ENCODE measurements at regions not wholly inside any gene's neighbourhood (a gene's known extent, or its start where the extent isn't known, plus 50 kb on each side); places are given as distances from the start of the nearest gene placed in this dataset.

GRCh38 chr1:18568489-18568888 is 62.2 kb upstream of the PAX7 start (continued):
- TF ChIP-seq ZBTB40 (IDR thresholded peaks at IDR 0.05): no peak
- TF ChIP-seq ZBTB40 (CRISPR knock-in tag; IDR thresholded peaks at IDR 0.05): no peak
- TF ChIP-seq FOXJ2 (tag; IDR thresholded peaks at IDR 0.05): no peak
- TF ChIP-seq CBX3 (IDR thresholded peaks at IDR 0.05; ENCODE audit: borderline replicate concordance in 1 of 2, low read length in 2 of 2): no peak
- 0 out of 2 replicates have a peak, but pooled peaks have one; percentile 38 for TF ChIP-seq THRB (CRISPR knock-in tag; conservative IDR thresholded peaks at IDR 0.05)
- no peak for TF ChIP-seq SNIP1 (IDR thresholded peaks at IDR 0.05; ENCODE audit: low read depth)
- TF ChIP-seq MAZ (CRISPR knock-in tag; conservative IDR thresholded peaks at IDR 0.05 in 1 of 2, IDR thresholded peaks at IDR 0.05 in 1 of 2): no peak
- TF ChIP-seq MXD1 (CRISPR knock-in tag; IDR thresholded peaks at IDR 0.05; ENCODE audit: borderline replicate concordance, poor library complexity, severe bottlenecking): no peak
- TF ChIP-seq PURB (CRISPR knock-in tag; IDR thresholded peaks at IDR 0.05; ENCODE audit: low read depth): no peak
- no peak for TF ChIP-seq CHD4 (IDR thresholded peaks at IDR 0.05; ENCODE audit: insufficient read depth, insufficient replicate concordance, low read depth, low read length, poor library complexity, severe bottlenecking)
- no peak for TF ChIP-seq SRF (CRISPR knock-in tag; IDR thresholded peaks at IDR 0.05)
- TF ChIP-seq SP2 (IDR thresholded peaks at IDR 0.05; ENCODE audit: extremely low read depth, low read depth, low read length, poor library complexity, severe bottlenecking): no peak
- TF ChIP-seq ARHGAP35 (IDR thresholded peaks at IDR 0.05; ENCODE audit: partially characterized antibody): no peak
- TF ChIP-seq POLR3A (IDR thresholded peaks at IDR 0.05; ENCODE audit: borderline replicate concordance, extremely low read depth, insufficient read depth, insufficient read length): no peak
- no peak for TF ChIP-seq NBN (IDR thresholded peaks at IDR 0.05; ENCODE audit: low read depth)
- TF ChIP-seq XRCC3 (IDR thresholded peaks at IDR 0.05): no peak
- no peak for TF ChIP-seq HMG20A (CRISPR knock-in tag; conservative IDR thresholded peaks at IDR 0.05)
- TF ChIP-seq SLC30A9 (CRISPR knock-in tag; IDR thresholded peaks at IDR 0.05): no peak
